Transverse colon (tissue), 4 donors: ENCODE measurements at regions not wholly inside any gene's neighbourhood (a gene's known extent, or its start where the extent isn't known, plus 50 kb on each side); places are given as distances from the start of the nearest gene placed in this dataset.

Experiments used
- DNase-seq: peaks from one replicate; pipeline ENCODE4 v3.0.0-alpha.2; 2019
- H3K27ac ChIP-seq, 4 donors: fragments of 200-600 bp; sonication (generic); 2 replicates each; pipeline ENCODE4 v1.5.1; 2016 to 2018; ENCODE audit warnings: inconsistent platforms in 4 of 4
- H3K27me3 ChIP-seq: fragments of 200-600 bp; sonication (generic); 2 replicates; pipeline ENCODE4 v1.5.1; 2017; ENCODE audit warnings: inconsistent platforms
- H3K36me3 ChIP-seq, 4 donors: fragments of 200-600 bp; sonication (generic); 2 replicates each; pipeline ENCODE4 v1.5.1; 2017 to 2019; ENCODE audit warnings: inconsistent platforms in 4 of 4
- H3K4me1 ChIP-seq, 4 donors: fragments of 200-600 bp; sonication (generic); 2 replicates each; pipeline ENCODE4 v1.5.1; 2017 to 2020; ENCODE audit warnings: inconsistent platforms in 4 of 4
- H3K4me3 ChIP-seq, 4 donors: fragments of 200-600 bp; sonication (generic); 1 replicate in 1 of 4; 2 replicates in 3 of 4; pipeline versions ENCODE4 v1.5.1 to v1.6.1; 2017 to 2019; ENCODE audit warnings: inconsistent platforms in 4 of 4
- H3K9me3 ChIP-seq, 2 donors: fragments of 200-600 bp; sonication (generic); 2 replicates each; pipeline ENCODE4 v1.5.1; 2017 to 2019; ENCODE audit warnings: inconsistent platforms in 2 of 2
- CTCF ChIP-seq, 5 experiments: fragments of 200-600 bp in 3 of 5; fragments of 450-650 bp in 2 of 5; sonication (generic) in 3 of 5; IDR thresholded peaks; 1 replicate in 2 of 5; 2 replicates in 3 of 5; pipeline ENCODE4 v1.5.1; 2016 to 2017; ENCODE audit warnings: antibody characterized with exemption in 5 of 5, inconsistent platforms in 3 of 5, mild to moderate bottlenecking in 2 of 5, moderate library complexity in 1 of 5
- EP300 ChIP-seq: sonication (generic); formaldehyde crosslinking; IDR thresholded peaks from one replicate; pipeline ENCODE4 v1.6.1; 2017; ENCODE audit warnings: antibody characterized with exemption, low read depth
- POLR2A ChIP-seq: fragments of 450-650 bp; IDR thresholded peaks from one replicate; pipeline ENCODE4 v1.6.1; 2016; ENCODE audit warnings: antibody characterized with exemption, mild to moderate bottlenecking, moderate library complexity
- POLR2AphosphoS5 ChIP-seq, 3 donors: sonication (generic); formaldehyde crosslinking; IDR thresholded peaks; one replicate each; pipeline ENCODE4 v1.6.1; 2016; ENCODE audit warnings: antibody characterized with exemption in 3 of 3
- WGBS, 2 donors: methylation state at CpG; one replicate each; pipeline ENCODE4 v1.1.5; 2018; ENCODE audit warnings: low coverage in 1 of 2; 5-methylcytosine and 5-hydroxymethylcytosine counted together
- in situ Hi-C, 4 donors: fragments of 200-750 bp; cut with MboI; loops; one replicate each; pipeline versions ENCODE4 v1.15.0 to v1.15.1; 2017; ENCODE audit warnings: low sequenced_read_pairs in 3 of 4, low pct_ligation_motif_present in 1 of 4, low pct_unique_long_range_greater_than_20kb in 1 of 4
- intact Hi-C: fragments of 100-400 bp; cut with DNase I; formaldehyde crosslinking; loops from one replicate; pipeline ENCODE4 v1.15.1; 2023; ENCODE audit warnings: low total_unique reads

GRCh38 chr6:95263840-95264239 is 313.5 kb upstream of the MANEA start:
- H3K4me1 ChIP-seq, result no peaks in the 10 kb centered on the region
- H3K27ac ChIP-seq, result no peak overlapping the region
- DNase-seq, result no peak
- in situ Hi-C loops (no loop called here), intact Hi-C loops (no loop called here)
- H3K4me3 ChIP-seq, result no peak overlapping the region
- no peak for TF ChIP-seq CTCF (IDR thresholded peaks at IDR 0.05)
- no peak for TF ChIP-seq POLR2A
- TF ChIP-seq POLR2AphosphoS5 (IDR thresholded peaks at IDR 0.05), result no peak
- no peak for TF ChIP-seq EP300
- no peaks in the 10 kb centered on the region for H3K27me3 ChIP-seq
- no peaks in the 10 kb centered on the region for H3K9me3 ChIP-seq
- H3K36me3 ChIP-seq, result no peaks in the 10 kb centered on the region
- WGBS, 2 donors, result 0 to 3% methylated on average over 1 of the region's 1 CpG

- WGBS, 2 donors, result 36 to 64% methylated on average over 4 of the region's 4 CpGs
- H3K9me3 ChIP-seq, result no peaks in the 10 kb centered on the region
- H3K36me3 ChIP-seq, result no peaks in the 10 kb centered on the region
- in situ Hi-C loops, result no loop called here
- TF ChIP-seq CTCF (IDR thresholded peaks at IDR 0.05) (no peak), POLR2AphosphoS5 (IDR thresholded peaks at IDR 0.05) (no peak), POLR2A (no peak), EP300 (no peak)
- H3K27me3 ChIP-seq, result no peaks in the 10 kb centered on the region
- DNase-seq, result no peak
- intact Hi-C loops, result no loop called here
- no peaks in the 10 kb centered on the region for H3K4me1 ChIP-seq
- no peak overlapping the region for H3K27ac ChIP-seq
- no peak overlapping the region for H3K4me3 ChIP-seq
Observed at GRCh38 chr6:95266537-95267258, 310.6 kb upstream of the MANEA start.

- intact Hi-C loops (no loop called here), in situ Hi-C loops (no loop called here)
- Histone ChIP-seq H3K4me3 (no peak overlapping the region), H3K27ac (no peak overlapping the region), H3K9me3 (no peaks in the 10 kb centered on the region), H3K4me1 (no peaks in the 10 kb centered on the region), H3K36me3 (no peaks in the 10 kb centered on the region), H3K27me3 (no peaks in the 10 kb centered on the region)
- DNase-seq, result no peak
- WGBS, 2 donors, result 35 to 37% methylated on average over 2 of the region's 2 CpGs
- TF ChIP-seq POLR2A, result no peak
- no peak for TF ChIP-seq CTCF (IDR thresholded peaks at IDR 0.05)
- no peak for TF ChIP-seq EP300
- no peak for TF ChIP-seq POLR2AphosphoS5 (IDR thresholded peaks at IDR 0.05)
Observed at GRCh38 chr6:95274686-95275235, 302.6 kb upstream of the MANEA start.

GRCh38 chr6:95279616-95280015 is 297.7 kb upstream of the MANEA start:
- TF ChIP-seq CTCF (IDR thresholded peaks at IDR 0.05) (no peak), POLR2A (no peak), POLR2AphosphoS5 (IDR thresholded peaks at IDR 0.05) (no peak)
- intact Hi-C loops, result no loop called here
- Histone ChIP-seq H3K36me3 (no peaks in the 10 kb centered on the region), H3K9me3 (no peaks in the 10 kb centered on the region), H3K27me3 (no peaks in the 10 kb centered on the region), H3K27ac (no peak overlapping the region), H3K4me1 (no peaks in the 10 kb centered on the region), H3K4me3 (no peak overlapping the region)
- WGBS, 2 donors, result 40 to 83% methylated on average over 1 of the region's 1 CpG
- in situ Hi-C loops, result no loop called here
- no peak for DNase-seq
